ENCODE measurements at regions not wholly inside any gene's neighbourhood (a gene's known extent, or its start where the extent isn't known, plus 50 kb on each side); places are given as distances from the start of the nearest gene placed in this dataset.

- TF ChIP-seq CTCF (conservative IDR thresholded peaks at IDR 0.05 in 1 of 2, IDR thresholded peaks at IDR 0.05 in 1 of 2; ENCODE audit: extremely low read depth in 1 of 2, insufficient read depth in 1 of 2, low read depth in 1 of 2, low read length in 2 of 2) = no peak
- TF ChIP-seq EZH2 (IDR thresholded peaks at IDR 0.05; ENCODE audit: borderline replicate concordance, low read length) = no peak
Measured at GRCh38 chr6:80457439-80457933, 351.0 kb downstream of the BCKDHB start.
